22Rv1 (cell line): ENCODE measurements at regions not wholly inside any gene's neighbourhood (a gene's known extent, or its start where the extent isn't known, plus 50 kb on each side); places are given as distances from the start of the nearest gene placed in this dataset.

ENCODE experiments used
- CTCF ChIP-seq: fragments of 450-650 bp; IDR thresholded peaks from 2 replicates; pipeline ENCODE4 v1.5.1; 2017; ENCODE audit warnings: mild to moderate bottlenecking
- ZFX ChIP-seq: fragments of 450-650 bp; IDR thresholded peaks from 2 replicates; pipeline ENCODE4 v1.6.1; 2017; ENCODE audit warnings: antibody characterized with exemption, borderline replicate concordance

- no peak for TF ChIP-seq CTCF
- no peak for TF ChIP-seq ZFX
These were observed 388.2 kb upstream of the PODXL start for GRCh38 chr7:131944556-131945069.
